Naive B cell (primary cell): ENCODE measurements at regions not wholly inside any gene's neighbourhood (a gene's known extent, or its start where the extent isn't known, plus 50 kb on each side); places are given as distances from the start of the nearest gene placed in this dataset.
A peak's percentile ranks its signal among the peaks of the same experiment; 100 is the strongest.

Experiments
- ATAC-seq, 2 donors: fragments of 150-1000 bp; cut with Tn5 transposase; 2 replicates each; pipeline ENCODE4 v1.10.0; 2021; ENCODE audit warnings: low read depth in 2 of 2, mild to moderate bottlenecking in 2 of 2, moderate library complexity in 2 of 2
- DNase-seq: peaks from one replicate; pipeline ENCODE4 v3.0.0; 2022
- H3K27ac Mint-ChIP-seq, 6 donors: one replicate each; pipeline ENCODE4 v1.8.0; 2020 to 2022; ENCODE audit warnings: mild to moderate bottlenecking in 6 of 6, mixed read lengths in 6 of 6, moderate library complexity in 5 of 6, inconsistent platforms in 2 of 6
- H3K27me3 Mint-ChIP-seq, 3 donors: one replicate each; pipeline ENCODE4 v1.8.0; 2021 to 2022; ENCODE audit warnings: mixed read lengths in 3 of 3, mild to moderate bottlenecking in 1 of 3
- H3K36me3 Mint-ChIP-seq, 2 donors: one replicate each; pipeline ENCODE4 v1.8.0; 2020 to 2022; ENCODE audit warnings: mixed read lengths in 2 of 2, inconsistent platforms in 1 of 2, mild to moderate bottlenecking in 1 of 2
- H3K4me1 Mint-ChIP-seq, 3 donors: one replicate each; pipeline ENCODE4 v1.8.0; 2020 to 2022; ENCODE audit warnings: mixed read lengths in 3 of 3, inconsistent platforms in 1 of 3, mild to moderate bottlenecking in 1 of 3, moderate library complexity in 1 of 3
- H3K4me3 Mint-ChIP-seq, 8 donors: one replicate each; pipeline ENCODE4 v1.8.0; 2020 to 2022; ENCODE audit warnings: mild to moderate bottlenecking in 8 of 8, mixed read lengths in 8 of 8, moderate library complexity in 8 of 8, inconsistent platforms in 2 of 8
- H3K9me3 Mint-ChIP-seq, 7 donors: one replicate each; pipeline ENCODE4 v1.8.0; 2020 to 2022; ENCODE audit warnings: mixed read lengths in 7 of 7, mild to moderate bottlenecking in 5 of 7, inconsistent platforms in 2 of 7, moderate library complexity in 1 of 7

GRCh38 chr3:159926573-159926972 is 62.1 kb upstream of the IL12A start:
- DNase-seq (no peak), ATAC-seq (no peak)
- Mint-ChIP-seq H3K4me3 (no peak overlapping the region), H3K4me1 (peaks cover 17 to 38% (median 24%) of the 10 kb centered on the region in 3 donors), H3K27ac (no peak overlapping the region), H3K36me3 (no peaks in the 10 kb centered on the region), H3K27me3 (no peaks in the 10 kb centered on the region), H3K9me3 (no peaks in the 10 kb centered on the region)

GRCh38 chr3:159928071-159928491 is 60.6 kb upstream of the IL12A start:
- peak overlapping the region in 1 of 6 donors; percentile 38 for H3K27ac Mint-ChIP-seq
- peaks cover 2 to 3% of the 10 kb centered on the region in 2 donors for H3K36me3 Mint-ChIP-seq
- no peaks in the 10 kb centered on the region for H3K27me3 Mint-ChIP-seq
- H3K4me1 Mint-ChIP-seq: peaks cover 9 to 25% (median 16%) of the 10 kb centered on the region in 3 donors
- DNase-seq (no peak), ATAC-seq (no peak)
- peak overlapping the region in 1 of 8 donors; percentile 12 for H3K4me3 Mint-ChIP-seq
- peaks cover 0 to 7% (median 2%) of the 10 kb centered on the region in 7 donors for H3K9me3 Mint-ChIP-seq

GRCh38 chr3:159928666-159929065 is 60.0 kb upstream of the IL12A start:
- no peaks in the 10 kb centered on the region for H3K27me3 Mint-ChIP-seq
- DNase-seq (no peak), ATAC-seq (no peak)
- H3K9me3 Mint-ChIP-seq: peaks cover 0 to 13% (median 8%) of the 10 kb centered on the region in 7 donors
- peaks cover 7 to 9% of the 10 kb centered on the region in 2 donors for H3K36me3 Mint-ChIP-seq
- peak overlapping the region in 2 of 6 donors; percentile 2 to 84 for H3K27ac Mint-ChIP-seq
- H3K4me1 Mint-ChIP-seq: peaks cover 5 to 19% (median 13%) of the 10 kb centered on the region in 3 donors
- H3K4me3 Mint-ChIP-seq: peak overlapping the region in 1 of 8 donors; percentile 12

GRCh38 chr3:159929171-159930141 is 59.2 kb upstream of the IL12A start:
- Mint-ChIP-seq H3K4me1 (peaks cover 0 to 15% (median 8%) of the 10 kb centered on the region in 3 donors), H3K36me3 (peaks cover 9 to 17% of the 10 kb centered on the region in 2 donors), H3K4me3 (no peak overlapping the region), H3K27ac (peak overlapping the region in 5 of 6 donors; percentile 55 to 89 (median 72)), H3K27me3 (no peaks in the 10 kb centered on the region), H3K9me3 (peaks cover 4 to 21% (median 16%) of the 10 kb centered on the region in 7 donors)
- ATAC-seq: peak; percentile 73 to 85
- DNase-seq: no peak

GRCh38 chr3:159934216-159934615 is 54.4 kb upstream of the IL12A start:
- no peak for ATAC-seq
- peak overlapping the region in 1 of 8 donors; percentile 19 for H3K4me3 Mint-ChIP-seq
- H3K27ac Mint-ChIP-seq: no peak overlapping the region

GRCh38 chr3:159936541-159936940 is 52.1 kb upstream of the IL12A start:
- Mint-ChIP-seq H3K4me3 (no peak overlapping the region), H3K4me1 (no peaks in the 10 kb centered on the region), H3K36me3 (peaks cover 11 to 25% of the 10 kb centered on the region in 2 donors), H3K27me3 (peaks cover 0 to under 1% (median 0%) of the 10 kb centered on the region in 3 donors), H3K9me3 (peaks cover 12 to 36% (median 26%) of the 10 kb centered on the region in 7 donors), H3K27ac (no peak overlapping the region)
- DNase-seq (no peak), ATAC-seq (no peak)

More at GRCh38 chr3:159934216-159934615, 54.4 kb upstream of the IL12A start:
- Mint-ChIP-seq H3K27me3 (no peaks in the 10 kb centered on the region), H3K36me3 (peaks cover 11 to 25% of the 10 kb centered on the region in 2 donors), H3K9me3 (peaks cover 12 to 32% (median 26%) of the 10 kb centered on the region in 7 donors), H3K4me1 (peaks cover 0 to 8% (median 4%) of the 10 kb centered on the region in 3 donors)
- DNase-seq: no peak

GRCh38 chr3:159937561-159938166 is 51.0 kb upstream of the IL12A start:
- Mint-ChIP-seq H3K27ac (no peak overlapping the region), H3K36me3 (peaks cover 11 to 25% of the 10 kb centered on the region in 2 donors), H3K9me3 (peaks cover 12 to 34% (median 26%) of the 10 kb centered on the region in 7 donors), H3K4me3 (no peak overlapping the region), H3K27me3 (peaks cover 0 to 4% (median 1%) of the 10 kb centered on the region in 3 donors), H3K4me1 (no peaks in the 10 kb centered on the region)
- no peak for DNase-seq
- ATAC-seq: no peak

- Mint-ChIP-seq H3K4me1 (no peaks in the 10 kb centered on the region), H3K9me3 (peaks cover 10 to 24% (median 17%) of the 10 kb centered on the region in 7 donors), H3K27ac (no peak overlapping the region), H3K4me3 (no peak overlapping the region), H3K27me3 (peaks cover 7 to 12% (median 10%) of the 10 kb centered on the region in 3 donors), H3K36me3 (peaks cover 4 to 16% of the 10 kb centered on the region in 2 donors)
- ATAC-seq (no peak), DNase-seq (no peak)
Observed at GRCh38 chr3:159938714-159939113, 49.9 kb upstream of the IL12A start.
